GM12892 (cell line): ENCODE measurements at regions not wholly inside any gene's neighbourhood (a gene's known extent, or its start where the extent isn't known, plus 50 kb on each side); places are given as distances from the start of the nearest gene placed in this dataset.

ENCODE experiments used
- POLR2A ChIP-seq: IDR thresholded peaks from 2 replicates; pipeline ENCODE4 v1.6.1; 2011; ENCODE audit warnings: low read depth, low read length, control low read depth
- TAF1 ChIP-seq: IDR thresholded peaks from 2 replicates; pipeline ENCODE4 v1.6.1; 2011; ENCODE audit warnings: low read depth, mild to moderate bottlenecking, control low read depth, low read length, borderline replicate concordance

- TF ChIP-seq TAF1 (no peak), POLR2A (no peak)
Observed at GRCh38 chr12:42766754-42767153, 177.2 kb upstream of the PRICKLE1 start.
